Renal cortex interstitium (tissue), 11 donors: ENCODE measurements at regions not wholly inside any gene's neighbourhood (a gene's known extent, or its start where the extent isn't known, plus 50 kb on each side); places are given as distances from the start of the nearest gene placed in this dataset.

Source experiments
- DNase-seq, 11 donors: peaks; one replicate each; pipeline ENCODE4 v3.0.0-alpha.2; 2013; ENCODE audit warnings: low read depth in 9 of 11, low spot score in 4 of 11; ENCODE audit errors: extremely low read depth in 1 of 11

GRCh38 chr3:24853685-24854490 lies 359.2 kb upstream of the THRB start:
- DNase-seq: no peak

GRCh38 chr3:24854748-24855147 lies 360.1 kb upstream of the THRB start:
- DNase-seq: no peak

GRCh38 chr3:24857945-24858344 lies 363.3 kb upstream of the THRB start:
- no peak for DNase-seq

- no peak for DNase-seq
These were observed 368.6 kb upstream of the THRB start for GRCh38 chr3:24863215-24863614.

- DNase-seq: no peak
These were observed 373.1 kb upstream of the THRB start for GRCh38 chr3:24867783-24868182.

GRCh38 chr3:24881239-24881638 lies 386.6 kb upstream of the THRB start:
- no peak for DNase-seq

- peak in 3 of 11 donors; percentile 5 to 20 (median 7) for DNase-seq
These were observed 391.9 kb upstream of the THRB start for GRCh38 chr3:24886501-24886900.

GRCh38 chr3:24890012-24890411 lies 395.4 kb upstream of the THRB start:
- no peak for DNase-seq

GRCh38 chr3:24899373-24899772 lies 404.7 kb upstream of the THRB start:
- DNase-seq: no peak

GRCh38 chr3:24899901-24900603 lies 405.4 kb upstream of the THRB start:
- DNase-seq: no peak

- DNase-seq: no peak
These were observed 410.6 kb upstream of the THRB start for GRCh38 chr3:24905266-24905665.

GRCh38 chr3:24907106-24907505 lies 412.5 kb upstream of the THRB start:
- no peak for DNase-seq

GRCh38 chr3:24911076-24911475 lies 416.4 kb upstream of the THRB start:
- DNase-seq: no peak

GRCh38 chr3:24915639-24916038 lies 421.0 kb upstream of the THRB start:
- DNase-seq: no peak

GRCh38 chr3:24917908-24918307 lies 423.3 kb upstream of the THRB start:
- no peak for DNase-seq

GRCh38 chr3:24923570-24923969 lies 428.9 kb upstream of the THRB start:
- peak in 7 of 11 donors; percentile 10 to 54 (median 32) for DNase-seq

GRCh38 chr3:24929521-24929920 lies 434.9 kb upstream of the THRB start:
- no peak for DNase-seq

GRCh38 chr3:24933401-24933800 lies 438.8 kb upstream of the THRB start:
- DNase-seq: no peak

- no peak for DNase-seq
These were observed 441.9 kb upstream of the THRB start for GRCh38 chr3:24936574-24936973.

GRCh38 chr3:24937228-24937627 lies 442.6 kb upstream of the THRB start:
- no peak for DNase-seq

GRCh38 chr3:24937780-24938179 lies 443.1 kb upstream of the THRB start:
- DNase-seq: no peak
